IMR-90 (cell line): ENCODE measurements at regions not wholly inside any gene's neighbourhood (a gene's known extent, or its start where the extent isn't known, plus 50 kb on each side); places are given as distances from the start of the nearest gene placed in this dataset.

Source experiments
- ATAC-seq: fragments of 200-7000 bp; cut with Tn5 transposase; 2 replicates; pipeline ENCODE4 v1.9.1; 2020; ENCODE audit warnings: low read depth, mild to moderate bottlenecking, moderate library complexity
- BruUV-seq: library from RNA; stranded (reverse); fragments of 400-500 nt; replicated peaks from 2 replicates; lab custom pipeline; 2021; lab: Mats Ljungman, UMichigan
- CTCF ChIA-PET: fragments of 300-600 bp; formaldehyde crosslinking; extraction: SDS; loops from one replicate; lab custom pipeline; 2021; ENCODE audit warnings: antibody characterized with exemption; lab: Yijun Ruan, JAX
- POLR2A ChIA-PET: fragments of 300-600 bp; sonication (Branson Sonifier 250); formaldehyde crosslinking; loops from one replicate; lab custom pipeline; 2022; ENCODE audit warnings: antibody characterized with exemption; ENCODE audit not compliant: unreplicated experiment; lab: Charles Lee
- DNase-seq: peaks from one replicate; pipeline ENCODE4 v3.0.0; 2013
- H2AFZ ChIP-seq: replicated peaks from 2 replicates; pipeline ENCODE3; 2013; ENCODE audit warnings: low read length, mild to moderate bottlenecking; ENCODE audit not compliant: poor library complexity
- H2AK5ac ChIP-seq: 2 replicates; pipeline ENCODE4 v1.6.1; 2013; ENCODE audit warnings: low read depth, low read length, inconsistent platforms
- H2AK9ac ChIP-seq: replicated peaks from 2 replicates; pipeline ENCODE3; 2013; ENCODE audit warnings: mild to moderate bottlenecking, low read depth, low read length, moderate library complexity; ENCODE audit not compliant: poor library complexity
- H2BK120ac ChIP-seq: 2 replicates; pipeline ENCODE4 v1.6.1; 2013; ENCODE audit warnings: low read depth, low read length, inconsistent platforms
- H2BK15ac ChIP-seq: 3 replicates; pipeline ENCODE4 v1.6.1; 2013; ENCODE audit warnings: low read depth, low read length, inconsistent platforms
- H2BK20ac ChIP-seq: 2 replicates; pipeline ENCODE4 v1.6.1; 2013; ENCODE audit warnings: low read depth, mild to moderate bottlenecking, inconsistent platforms, low read length, moderate library complexity
- H2BK5ac ChIP-seq: 2 replicates; pipeline ENCODE4 v1.6.1; 2013; ENCODE audit warnings: mild to moderate bottlenecking, low read depth, low read length, inconsistent platforms; ENCODE audit not compliant: poor library complexity, severe bottlenecking
- H3K14ac ChIP-seq: replicated peaks from 2 replicates; pipeline ENCODE4 v1.6.1; 2013; ENCODE audit warnings: low read depth, low read length, inconsistent platforms
- H3K18ac ChIP-seq: 2 replicates; pipeline ENCODE4 v1.6.1; 2013; ENCODE audit warnings: low read depth, low read length, control low read depth
- H3K23ac ChIP-seq: 2 replicates; pipeline ENCODE4 v1.6.1; 2013; ENCODE audit warnings: low read depth, low read length, inconsistent platforms
- H3K27ac ChIP-seq: 2 replicates; pipeline ENCODE4 v1.5.1; 2013; ENCODE audit warnings: mild to moderate bottlenecking, control low read depth, low read length; ENCODE audit not compliant: insufficient read depth
- H3K27me3 ChIP-seq: 2 replicates; pipeline ENCODE4 v1.6.1; 2013; ENCODE audit warnings: low read length; ENCODE audit not compliant: control insufficient read depth, insufficient read depth
- H3K36me3 ChIP-seq: 2 replicates; pipeline ENCODE4 v1.6.1; 2013; ENCODE audit warnings: low read length, mixed read lengths; ENCODE audit not compliant: control insufficient read depth, insufficient read depth
- H3K4ac ChIP-seq: 2 replicates; pipeline ENCODE4 v1.6.1; 2013; ENCODE audit warnings: low read depth, low read length, inconsistent platforms
- H3K4me1 ChIP-seq: 2 replicates; pipeline ENCODE4 v1.6.1; 2013; ENCODE audit warnings: low read length, mixed read lengths; ENCODE audit not compliant: control insufficient read depth, insufficient read depth
- H3K4me2 ChIP-seq: 2 replicates; pipeline ENCODE4 v1.6.1; 2013; ENCODE audit warnings: low read depth, mild to moderate bottlenecking, control low read depth, low read length, moderate library complexity
- H3K4me3 ChIP-seq: 2 replicates; pipeline ENCODE4 v1.5.1; 2013; ENCODE audit warnings: low read depth, mild to moderate bottlenecking, control low read depth, low read length, moderate library complexity; ENCODE audit not compliant: insufficient read depth
- H3K56ac ChIP-seq: 2 replicates; pipeline ENCODE4 v1.6.1; 2013; ENCODE audit warnings: low read length, inconsistent platforms; ENCODE audit not compliant: insufficient read depth; ENCODE audit errors: extremely low read depth
- H3K79me1 ChIP-seq, 2 experiments: 2 replicates each; pipeline ENCODE4 v1.6.1; 2013; ENCODE audit warnings: low read length in 2 of 2, inconsistent platforms in 1 of 2, low read depth in 1 of 2
- H3K9ac ChIP-seq: 2 replicates; pipeline ENCODE4 v1.6.1; 2013; ENCODE audit warnings: low read depth, low read length, control low read depth
- H3K9me1 ChIP-seq: 2 replicates; pipeline ENCODE4 v1.6.1; 2013; ENCODE audit warnings: low read length, inconsistent platforms; ENCODE audit not compliant: insufficient read depth
- H3K9me3 ChIP-seq: 2 replicates; pipeline ENCODE4 v1.6.1; 2013; ENCODE audit warnings: low read length; ENCODE audit not compliant: control insufficient read depth, insufficient read depth
- H4K20me1 ChIP-seq: 2 replicates; pipeline ENCODE4 v1.6.1; 2013; ENCODE audit warnings: low read length, inconsistent platforms; ENCODE audit not compliant: insufficient read depth
- H4K5ac ChIP-seq: 2 replicates; pipeline ENCODE4 v1.6.1; 2013; ENCODE audit warnings: mild to moderate bottlenecking, low read depth, low read length, control low read depth
- H4K8ac ChIP-seq, 2 experiments: 2 replicates each; pipeline ENCODE4 v1.6.1; 2013; ENCODE audit warnings: low read depth in 2 of 2, low read length in 2 of 2, control low read depth in 1 of 2, inconsistent platforms in 1 of 2
- H4K91ac ChIP-seq: 2 replicates; pipeline ENCODE4 v1.6.1; 2013; ENCODE audit warnings: low read depth, low read length, inconsistent platforms; ENCODE audit not compliant: insufficient read depth
- CEBPB ChIP-seq: IDR thresholded peaks from 2 replicates; pipeline ENCODE4 v1.6.1; 2012; ENCODE audit warnings: low read depth, low read length, improper control_type of control experiment
- CHD1 ChIP-seq: IDR thresholded peaks from 2 replicates; pipeline ENCODE4 v1.6.1; 2012; ENCODE audit warnings: low read depth, low read length, improper control_type of control experiment
- CTCF ChIP-seq: conservative IDR thresholded peaks from 2 replicates; pipeline ENCODE4 v1.5.1; 2012; ENCODE audit warnings: mild to moderate bottlenecking, low read depth, low read length, improper control_type of control experiment
- MAFK ChIP-seq: IDR thresholded peaks from 2 replicates; pipeline ENCODE4 v1.6.1; 2012; ENCODE audit warnings: low read depth, low read length, improper control_type of control experiment
- MAZ ChIP-seq: IDR thresholded peaks from 2 replicates; pipeline ENCODE4 v1.6.1; 2012; ENCODE audit warnings: low read depth, mild to moderate bottlenecking, low read length, improper control_type of control experiment, moderate library complexity, borderline replicate concordance
- NFE2L2 ChIP-seq: fragments of 150-350 bp; IDR thresholded peaks from 2 replicates; pipeline ENCODE4 v1.6.1; 2016; ENCODE audit warnings: low read depth, mild to moderate bottlenecking, low read length
- POLR2A ChIP-seq: IDR thresholded peaks from 2 replicates; pipeline ENCODE4 v1.6.1; 2012; ENCODE audit warnings: mild to moderate bottlenecking, low read depth, low read length
- RCOR1 ChIP-seq: IDR thresholded peaks from 2 replicates; pipeline ENCODE4 v1.6.1; 2012; ENCODE audit warnings: mild to moderate bottlenecking, low read length, improper control_type of control experiment; ENCODE audit not compliant: insufficient replicate concordance
- SMC3 ChIP-seq: fragments of 150-350 bp; IDR thresholded peaks from 2 replicates; pipeline ENCODE4 v1.6.1; 2016; ENCODE audit warnings: low read depth, mild to moderate bottlenecking, antibody characterized with exemption, low read length, moderate library complexity
- WGBS, 2 experiments: methylation state at CpG; one replicate each; pipeline versions ENCODE4 v1.1.5 to v1.1.7; 2013; ENCODE audit warnings: missing lambda C conversion rate in 2 of 2; ENCODE audit not compliant: insufficient read length in 1 of 2; ENCODE audit errors: extremely low coverage in 2 of 2; 5-methylcytosine and 5-hydroxymethylcytosine counted together
- dilution Hi-C: fragments of 300-500 bp; cut with HindIII; formaldehyde crosslinking; loops from one replicate; pipeline ENCODE4 v1.14.3; 2018; ENCODE audit warnings: low sequenced_read_pairs; ENCODE audit not compliant: unreplicated experiment
- in situ Hi-C: fragments of 300-500 bp; cut with MboI; formaldehyde crosslinking; loops from 3 replicates; pipeline ENCODE4 v1.14.3; 2019; ENCODE audit warnings: low sequenced_read_pairs, inconsistent platforms, mixed read lengths
- intact Hi-C: fragments of 100-400 bp; cut with micrococcal nuclease; formaldehyde crosslinking; loops from 2 replicates; pipeline ENCODE4 v1.10.0; 2022

- Histone ChIP-seq H4K5ac (no peak overlapping the region), H3K27ac (no peak overlapping the region), H2AK9ac (no peak overlapping the region), H2AFZ (no peak overlapping the region), H3K9me1 (no peaks in the 10 kb centered on the region), H2BK120ac (no peak overlapping the region), H2BK15ac (no peak overlapping the region), H3K79me1 (no peaks in the 10 kb centered on the region), H3K4me3 (no peak overlapping the region), H3K9ac (no peak overlapping the region), H2BK20ac (no peak overlapping the region), H2BK5ac (no peak overlapping the region), H2AK5ac (no peak overlapping the region), H3K23ac (no peak overlapping the region), H3K14ac (no peak overlapping the region), H4K20me1 (no peaks in the 10 kb centered on the region), H3K27me3 (no peaks in the 10 kb centered on the region), H4K8ac (no peak overlapping the region), H3K18ac (no peak overlapping the region), H3K9me3 (no peaks in the 10 kb centered on the region), H3K56ac (no peak overlapping the region), H3K4ac (no peak overlapping the region), H4K91ac (no peak overlapping the region), H3K4me1 (no peaks in the 10 kb centered on the region), H3K36me3 (no peaks in the 10 kb centered on the region), H3K4me2 (no peak overlapping the region)
- POLR2A ChIA-PET: no interaction called here
- BruUV-seq: no TSS peak
- ATAC-seq (no peak), DNase-seq (no peak)
- in situ Hi-C loops: no loop called here
- intact Hi-C loops: no loop called here
- CTCF ChIA-PET: no interaction called here
- dilution Hi-C loops: no loop called here
- no CpG with 5 or more reads among the region's 2 CpGs for WGBS, 2 experiments
- no peak for TF ChIP-seq CHD1
- no peak for TF ChIP-seq RCOR1
- no peak for TF ChIP-seq CEBPB
- no peak for TF ChIP-seq MAZ
- TF ChIP-seq NFE2L2: no peak
- no peak for TF ChIP-seq POLR2A
- TF ChIP-seq MAFK: no peak
- no peak for TF ChIP-seq SMC3
- TF ChIP-seq CTCF: no peak
Observed at GRCh38 chr2:183255411-183255810, 131.2 kb downstream of the NUP35 start.
